ENCODE measurements at regions not wholly inside any gene's neighbourhood (a gene's known extent, or its start where the extent isn't known, plus 50 kb on each side); places are given as distances from the start of the nearest gene placed in this dataset.
"Not testable (repeated sequence)": the region's sequence is repeated elsewhere in the genome, so short reads cannot be mapped to it uniquely, and the experiment has no call there.

- 83% methylated on average over 1 of the region's 2 CpGs for WGBS (ENCODE audit: insufficient coverage)
- no peak for TF ChIP-seq CTCF (IDR thresholded peaks at IDR 0.05)
- Histone ChIP-seq H3K27me3 (ENCODE audit: control insufficient read depth, insufficient read depth, low read length) (no peaks in the 10 kb centered on the region), H3K27ac (ENCODE audit: low read length) (no peak overlapping the region), H3K4me1 (ENCODE audit: control insufficient read depth, insufficient read depth, low read length) (no peaks in the 10 kb centered on the region), H3K9me3 (ENCODE audit: control insufficient read depth, insufficient read depth, low read length) (peaks cover 6% of the 10 kb centered on the region), H3K36me3 (ENCODE audit: control insufficient read depth, insufficient read depth, low read length) (no peaks in the 10 kb centered on the region), H3K4me3 (ENCODE audit: low read length) (no peak overlapping the region)
- no peak overlapping the region for H3K27ac Mint-ChIP-seq
- ATAC-seq (no peak), DNase-seq (no peak)
- H3K9me3 Mint-ChIP-seq = peaks cover 7 to 8% of the 10 kb centered on the region in 2 donors
- no peaks in the 10 kb centered on the region for H3K4me1 Mint-ChIP-seq
- no peak overlapping the region for H3K4me3 Mint-ChIP-seq
- intact Hi-C loops (cut with micrococcal nuclease) = no loop called here
- peaks cover 9% of the 10 kb centered on the region for H3K36me3 Mint-ChIP-seq
- H3K27me3 Mint-ChIP-seq (ENCODE audit: low read depth in 2 of 2) = no peaks in the 10 kb centered on the region
These were observed 54.9 kb upstream of the CDH9 start for GRCh38 chr5:27093279-27093678.

DNA sequence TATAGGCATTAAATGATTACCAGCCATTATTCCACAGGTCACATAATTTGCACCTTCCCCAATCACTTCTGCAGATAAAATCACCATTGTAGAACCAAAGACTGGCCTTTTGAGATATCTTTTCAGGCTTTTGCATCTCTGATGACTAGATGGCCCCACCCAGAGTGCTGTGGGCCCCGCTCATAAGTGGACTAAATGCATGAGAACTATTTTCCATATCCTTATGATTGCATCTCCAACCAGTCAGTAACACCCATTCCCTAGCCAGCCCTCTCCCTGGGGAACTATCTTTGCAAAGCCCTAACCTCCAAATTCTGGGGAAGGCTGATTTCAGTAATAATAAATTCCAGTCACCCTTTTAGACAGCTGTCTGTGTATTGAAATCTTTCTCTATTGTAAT is 53.5 kb upstream of the CDH9 start:
- no peaks in the 10 kb centered on the region for H3K4me1 Mint-ChIP-seq
- Histone ChIP-seq H3K9me3 (ENCODE audit: control insufficient read depth, insufficient read depth, low read length) (peaks cover 6% of the 10 kb centered on the region), H3K4me3 (ENCODE audit: low read length) (no peak overlapping the region), H3K27ac (ENCODE audit: low read length) (no peak overlapping the region), H3K4me1 (ENCODE audit: control insufficient read depth, insufficient read depth, low read length) (no peaks in the 10 kb centered on the region), H3K36me3 (ENCODE audit: control insufficient read depth, insufficient read depth, low read length) (no peaks in the 10 kb centered on the region), H3K27me3 (ENCODE audit: control insufficient read depth, insufficient read depth, low read length) (no peaks in the 10 kb centered on the region)
- intact Hi-C loops (cut with micrococcal nuclease) = no loop called here
- no peak overlapping the region for H3K4me3 Mint-ChIP-seq
- no peak for DNase-seq
- no peaks in the 10 kb centered on the region for H3K36me3 Mint-ChIP-seq
- no peaks in the 10 kb centered on the region for H3K27me3 Mint-ChIP-seq (ENCODE audit: low read depth in 2 of 2)
- no peak for TF ChIP-seq CTCF (IDR thresholded peaks at IDR 0.05)
- no peak for ATAC-seq
- peaks cover 1 to 2% of the 10 kb centered on the region in 2 donors for H3K9me3 Mint-ChIP-seq
- WGBS (ENCODE audit: insufficient coverage) = 76% methylated on average over 1 of the region's 1 CpG
- H3K27ac Mint-ChIP-seq = no peak overlapping the region

GRCh38 chr5:27088822-27089221 is 50.4 kb upstream of the CDH9 start:
- H3K36me3 ChIP-seq (ENCODE audit: control insufficient read depth, insufficient read depth, low read length); ATAC-seq; H3K27me3 Mint-ChIP-seq (ENCODE audit: low read depth in 2 of 2); H3K4me1 ChIP-seq (ENCODE audit: control insufficient read depth, insufficient read depth, low read length); H3K36me3 Mint-ChIP-seq; DNase-seq; H3K27me3 ChIP-seq (ENCODE audit: control insufficient read depth, insufficient read depth, low read length); H3K4me3 ChIP-seq (ENCODE audit: low read length); H3K4me3 Mint-ChIP-seq; H3K27ac ChIP-seq (ENCODE audit: low read length); H3K4me1 Mint-ChIP-seq; H3K27ac Mint-ChIP-seq; H3K9me3 ChIP-seq (ENCODE audit: control insufficient read depth, insufficient read depth, low read length); intact Hi-C loops (cut with micrococcal nuclease): not testable (repeated sequence)
- 96% methylated on average over 3 of the region's 4 CpGs for WGBS (ENCODE audit: insufficient coverage)
- peaks cover 5 to 10% of the 10 kb centered on the region in 2 donors for H3K9me3 Mint-ChIP-seq
